ENCODE measurements at regions not wholly inside any gene's neighbourhood (a gene's known extent, or its start where the extent isn't known, plus 50 kb on each side); places are given as distances from the start of the nearest gene placed in this dataset.

GRCh38 chr5:104184264-104184663, 621.7 kb upstream of the NUDT12 start:
- TF ChIP-seq GATA2 (IDR thresholded peaks at IDR 0.05; ENCODE audit: low read depth, low read length) (no peak), GATA3 (IDR thresholded peaks at IDR 0.05; ENCODE audit: low read depth, low read length) (no peak)
